MM.1S (cell line): ENCODE measurements at regions not wholly inside any gene's neighbourhood (a gene's known extent, or its start where the extent isn't known, plus 50 kb on each side); places are given as distances from the start of the nearest gene placed in this dataset.

ENCODE experiments used
- EZH2 ChIP-seq: fragments of 300-600 bp; sonication (generic); optimal IDR thresholded peaks from 2 replicates; pipeline ENCODE3; 2017; ENCODE audit warnings: low read depth, mild to moderate bottlenecking, antibody characterized with exemption, low read length, mixed read lengths
- EZH2phosphoT487 ChIP-seq: fragments of 300-600 bp; sonication (generic); IDR thresholded peaks from 2 replicates; pipeline ENCODE4 v1.6.1; 2018; ENCODE audit warnings: antibody characterized with exemption, low read length
- TF ChIP-seq, protein P1 (sequence below): fragments of 300-600 bp; sonication (generic); IDR thresholded peaks from 2 replicates; pipeline ENCODE4 v1.5.1; 2016; ENCODE audit warnings: antibody characterized with exemption, low read length, mixed read lengths

DNA sequence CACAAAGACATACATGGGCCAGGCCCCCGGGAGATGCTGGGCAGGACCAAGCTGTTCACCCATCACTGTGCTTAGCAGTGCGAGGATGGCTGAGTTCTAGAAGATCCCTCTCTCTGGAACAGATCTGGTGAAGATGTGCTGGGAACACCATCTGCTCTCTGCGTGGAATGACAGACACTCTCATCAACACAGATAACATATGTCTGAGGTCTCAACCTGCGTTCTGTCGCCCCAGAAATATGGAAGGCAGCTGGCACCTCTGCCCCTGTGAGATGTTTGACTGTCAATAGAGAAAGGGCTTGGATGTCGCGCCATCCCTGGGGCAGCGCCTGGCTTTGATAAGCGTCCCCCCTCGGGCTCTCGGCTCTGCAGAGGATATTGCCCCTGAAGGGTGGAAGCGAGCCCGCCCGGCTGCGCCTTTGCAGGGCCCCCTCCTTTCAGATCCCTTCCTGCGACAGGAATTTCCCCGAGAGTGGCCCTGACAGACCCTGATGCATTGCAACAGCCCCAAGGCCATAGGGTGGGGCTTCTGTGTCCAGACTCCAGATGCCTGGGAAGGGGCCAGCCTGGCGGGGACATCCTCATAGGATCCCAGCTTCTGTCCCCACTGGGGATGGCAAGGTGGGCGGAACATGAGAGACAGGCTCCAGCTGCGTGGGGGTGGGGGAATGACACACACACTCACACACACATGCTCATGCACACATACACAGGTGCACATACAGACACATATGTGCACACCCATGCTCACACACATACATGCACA is 86.9 kb upstream of the ZNF469 start:
- TF ChIP-seq, protein P1, sequence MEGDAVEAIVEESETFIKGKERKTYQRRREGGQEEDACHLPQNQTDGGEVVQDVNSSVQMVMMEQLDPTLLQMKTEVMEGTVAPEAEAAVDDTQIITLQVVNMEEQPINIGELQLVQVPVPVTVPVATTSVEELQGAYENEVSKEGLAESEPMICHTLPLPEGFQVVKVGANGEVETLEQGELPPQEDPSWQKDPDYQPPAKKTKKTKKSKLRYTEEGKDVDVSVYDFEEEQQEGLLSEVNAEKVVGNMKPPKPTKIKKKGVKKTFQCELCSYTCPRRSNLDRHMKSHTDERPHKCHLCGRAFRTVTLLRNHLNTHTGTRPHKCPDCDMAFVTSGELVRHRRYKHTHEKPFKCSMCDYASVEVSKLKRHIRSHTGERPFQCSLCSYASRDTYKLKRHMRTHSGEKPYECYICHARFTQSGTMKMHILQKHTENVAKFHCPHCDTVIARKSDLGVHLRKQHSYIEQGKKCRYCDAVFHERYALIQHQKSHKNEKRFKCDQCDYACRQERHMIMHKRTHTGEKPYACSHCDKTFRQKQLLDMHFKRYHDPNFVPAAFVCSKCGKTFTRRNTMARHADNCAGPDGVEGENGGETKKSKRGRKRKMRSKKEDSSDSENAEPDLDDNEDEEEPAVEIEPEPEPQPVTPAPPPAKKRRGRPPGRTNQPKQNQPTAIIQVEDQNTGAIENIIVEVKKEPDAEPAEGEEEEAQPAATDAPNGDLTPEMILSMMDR = no peak
- TF ChIP-seq EZH2phosphoT487 (no peak), EZH2 (no peak)
